ENCODE measurements at regions not wholly inside any gene's neighbourhood (a gene's known extent, or its start where the extent isn't known, plus 50 kb on each side); places are given as distances from the start of the nearest gene placed in this dataset.

DNA sequence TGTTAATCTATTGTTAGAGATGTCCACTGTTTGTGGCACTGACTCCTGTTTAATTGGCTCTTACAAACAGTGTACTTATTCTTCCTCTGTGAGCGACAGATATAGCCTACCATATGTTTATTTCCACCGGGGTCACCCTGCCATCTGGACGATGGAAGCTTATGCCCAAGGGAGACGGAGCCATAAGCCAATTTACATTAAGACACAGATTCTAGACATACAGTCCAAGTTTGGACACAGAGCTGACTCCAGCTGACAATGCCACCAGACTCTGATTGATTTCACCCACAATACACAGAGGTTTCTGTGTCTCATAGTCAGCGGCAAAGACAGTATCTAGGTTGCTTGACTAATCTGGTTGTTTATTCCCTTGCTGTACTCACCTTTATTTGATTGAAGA is 198.9 kb downstream of the ENC1 start:
- TF ChIP-seq, protein P1, sequence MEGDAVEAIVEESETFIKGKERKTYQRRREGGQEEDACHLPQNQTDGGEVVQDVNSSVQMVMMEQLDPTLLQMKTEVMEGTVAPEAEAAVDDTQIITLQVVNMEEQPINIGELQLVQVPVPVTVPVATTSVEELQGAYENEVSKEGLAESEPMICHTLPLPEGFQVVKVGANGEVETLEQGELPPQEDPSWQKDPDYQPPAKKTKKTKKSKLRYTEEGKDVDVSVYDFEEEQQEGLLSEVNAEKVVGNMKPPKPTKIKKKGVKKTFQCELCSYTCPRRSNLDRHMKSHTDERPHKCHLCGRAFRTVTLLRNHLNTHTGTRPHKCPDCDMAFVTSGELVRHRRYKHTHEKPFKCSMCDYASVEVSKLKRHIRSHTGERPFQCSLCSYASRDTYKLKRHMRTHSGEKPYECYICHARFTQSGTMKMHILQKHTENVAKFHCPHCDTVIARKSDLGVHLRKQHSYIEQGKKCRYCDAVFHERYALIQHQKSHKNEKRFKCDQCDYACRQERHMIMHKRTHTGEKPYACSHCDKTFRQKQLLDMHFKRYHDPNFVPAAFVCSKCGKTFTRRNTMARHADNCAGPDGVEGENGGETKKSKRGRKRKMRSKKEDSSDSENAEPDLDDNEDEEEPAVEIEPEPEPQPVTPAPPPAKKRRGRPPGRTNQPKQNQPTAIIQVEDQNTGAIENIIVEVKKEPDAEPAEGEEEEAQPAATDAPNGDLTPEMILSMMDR (conservative IDR thresholded peaks at IDR 0.05; ENCODE audit: low read length), result no peak
- TF ChIP-seq EZH2phosphoT487 (IDR thresholded peaks at IDR 0.05; ENCODE audit: borderline replicate concordance), result no peak

Data from Loucy (cell line).